ENCODE measurements at regions not wholly inside any gene's neighbourhood (a gene's known extent, or its start where the extent isn't known, plus 50 kb on each side); places are given as distances from the start of the nearest gene placed in this dataset.

DNA sequence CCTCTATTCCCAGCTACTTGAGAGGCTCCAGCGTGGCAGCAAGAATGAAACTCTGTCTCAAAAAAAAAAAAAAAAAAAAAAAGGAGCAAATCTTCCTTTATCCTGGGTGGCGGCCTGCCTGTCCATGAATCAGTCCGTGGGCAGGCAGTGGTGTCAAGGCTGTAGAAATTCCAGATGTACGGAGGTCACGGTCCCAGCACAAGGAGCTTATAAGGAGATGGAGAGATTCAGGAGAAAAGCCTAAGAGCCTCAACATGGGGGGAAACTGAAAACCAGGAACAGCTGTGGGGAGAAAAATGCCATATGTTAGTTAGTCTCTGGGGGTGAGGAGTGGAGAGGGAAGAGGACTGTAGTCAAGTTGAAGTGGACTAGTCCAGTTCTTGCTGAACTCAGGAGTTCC is 130.5 kb upstream of the CRY1 start:
- DNase-seq (ENCODE audit: low read depth in 4 of 4, low spot score in 2 of 4): no peak

DNA sequence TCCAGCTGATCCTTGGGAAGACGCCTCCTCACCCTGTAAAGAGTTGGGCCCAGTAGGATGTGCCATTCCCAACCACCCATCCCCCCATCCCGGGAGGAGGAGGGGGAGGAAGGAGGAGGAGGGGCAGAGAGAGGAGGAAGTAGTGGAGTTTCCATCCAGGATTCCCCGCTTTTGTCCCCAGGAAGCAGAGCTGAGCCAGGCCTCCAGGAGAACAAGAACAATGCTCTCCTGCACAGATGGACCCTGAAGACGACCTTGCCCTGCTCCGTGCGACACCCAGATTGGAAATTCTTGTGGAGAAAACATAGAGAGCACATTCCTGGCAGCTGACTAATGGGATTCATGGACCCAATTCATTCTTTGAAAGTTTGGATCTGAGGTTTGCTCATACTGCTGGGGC is 132.3 kb upstream of the CRY1 start:
- DNase-seq (ENCODE audit: low read depth in 4 of 4, low spot score in 2 of 4): no peak

DNA sequence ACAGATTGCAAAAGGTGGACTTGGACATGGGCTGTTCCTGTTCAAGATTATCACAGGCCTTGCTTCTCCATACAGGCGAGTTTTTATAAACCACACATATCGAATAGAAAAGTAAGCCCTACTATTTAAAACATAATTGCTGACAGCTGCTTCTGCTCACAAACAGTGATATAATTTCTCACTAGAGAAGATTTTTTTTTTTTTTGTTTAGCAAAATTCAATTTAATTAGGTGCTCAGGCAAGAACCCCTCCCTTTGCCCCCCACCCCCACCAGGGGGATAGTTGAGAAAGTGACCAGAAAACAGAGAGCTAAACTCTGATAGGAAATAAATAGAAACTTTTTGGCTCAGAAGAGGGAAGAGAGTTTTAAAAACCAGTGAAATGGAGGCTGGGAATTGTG is 132.8 kb upstream of the CRY1 start:
- DNase-seq (ENCODE audit: low read depth in 4 of 4, low spot score in 2 of 4): no peak

DNA sequence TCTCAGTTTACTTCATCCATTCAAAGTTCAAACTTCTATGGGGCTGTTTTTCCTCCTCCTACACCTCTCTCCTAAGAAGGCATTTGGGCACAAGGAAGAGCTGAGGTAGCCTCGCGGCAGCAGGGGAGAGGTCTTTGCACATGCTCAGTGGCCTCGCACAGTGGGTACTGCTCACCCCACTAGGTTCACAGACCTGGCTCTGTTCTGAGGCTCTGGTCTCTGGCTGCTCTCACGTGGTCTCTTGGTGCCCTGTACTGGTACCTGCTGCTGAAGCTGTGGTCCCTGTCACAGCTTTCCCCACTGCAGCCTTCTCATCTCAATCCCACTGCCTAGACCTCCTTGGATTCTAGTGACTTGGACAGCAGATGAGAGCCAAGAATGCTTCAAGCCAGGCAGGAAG is 134.7 kb upstream of the CRY1 start:
- DNase-seq (ENCODE audit: low read depth in 4 of 4, low spot score in 2 of 4): no peak

DNA sequence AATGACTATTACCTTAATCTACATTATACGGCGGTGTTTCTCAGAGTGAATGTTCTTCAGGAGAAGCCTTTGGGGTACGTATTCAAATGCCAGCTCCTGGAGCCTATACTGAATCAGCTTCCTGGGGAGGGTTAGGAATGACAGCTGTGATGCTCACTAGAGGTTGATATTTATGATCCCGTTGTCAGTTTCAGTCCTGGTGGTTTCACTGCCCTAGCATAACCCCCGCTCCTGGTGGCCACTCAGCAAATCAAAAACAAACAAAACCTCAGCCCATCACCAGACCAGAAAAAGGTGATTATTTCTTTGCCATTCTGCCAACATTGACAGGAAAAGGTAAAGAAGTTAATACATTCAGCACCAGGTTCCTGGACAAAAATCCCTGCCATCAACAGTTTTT is 136.5 kb upstream of the CRY1 start:
- DNase-seq (ENCODE audit: low read depth in 4 of 4, low spot score in 2 of 4): no peak

DNA sequence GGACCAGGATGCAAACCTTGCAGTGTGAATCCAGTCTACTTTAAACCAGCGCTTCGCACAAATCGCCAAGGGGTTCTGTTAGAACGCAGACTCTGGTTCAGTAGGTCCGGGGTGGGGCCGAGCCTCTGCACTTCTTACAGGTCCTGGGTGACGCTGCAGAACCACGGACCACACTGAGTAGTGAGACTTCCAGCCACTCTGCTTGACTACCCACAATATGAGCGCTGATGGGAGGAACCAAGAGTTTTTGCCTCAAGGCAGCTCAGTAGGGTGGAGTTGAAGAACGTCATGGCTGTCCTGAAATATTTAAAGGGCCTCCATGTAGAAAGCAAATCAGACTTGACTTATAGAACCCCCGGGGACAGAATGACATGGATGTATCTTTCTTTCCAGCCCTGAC is 138.0 kb upstream of the CRY1 start:
- DNase-seq (ENCODE audit: low read depth in 4 of 4, low spot score in 2 of 4): no peak

DNA sequence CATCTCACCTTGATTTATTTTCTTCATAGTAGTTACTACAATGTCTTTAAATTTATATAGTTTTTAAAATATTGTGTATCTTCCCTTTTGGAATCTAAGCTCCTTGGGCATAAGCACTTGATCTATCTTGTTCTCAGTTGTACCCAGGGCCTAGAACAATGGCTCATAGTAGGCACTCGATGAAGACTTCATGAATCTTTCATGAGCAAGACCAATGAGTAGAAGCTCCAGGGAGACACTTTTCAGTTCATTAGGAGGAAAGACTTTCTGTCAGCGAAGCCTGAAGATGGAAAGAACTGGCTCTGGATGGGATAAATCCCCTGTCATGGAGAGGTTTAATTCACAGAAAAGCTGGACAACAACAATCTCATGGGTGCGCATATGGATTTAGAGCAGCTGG is 140.2 kb upstream of the CRY1 start:
- DNase-seq (ENCODE audit: low read depth in 4 of 4, low spot score in 2 of 4): no peak

DNA sequence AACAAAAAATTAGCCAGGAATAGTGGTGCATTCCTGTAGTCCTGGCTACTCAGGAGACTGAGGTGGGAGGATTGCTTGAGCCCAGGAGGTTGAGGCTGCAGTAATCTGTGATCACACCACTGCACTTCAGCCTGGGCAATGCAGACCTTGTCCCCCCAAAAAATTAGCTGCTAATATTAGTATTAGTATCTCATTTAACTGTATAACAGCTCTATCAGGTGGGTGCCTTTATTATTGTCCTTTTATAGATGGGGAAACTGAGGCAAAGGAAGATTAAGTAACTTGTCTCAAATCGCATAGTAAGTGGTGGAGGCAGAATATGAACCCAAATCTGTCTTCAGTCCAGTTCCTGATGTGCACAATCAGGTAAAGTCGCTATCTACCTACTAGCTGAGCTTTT is 142.3 kb upstream of the CRY1 start:
- DNase-seq (ENCODE audit: low read depth in 4 of 4, low spot score in 2 of 4): no peak

DNA sequence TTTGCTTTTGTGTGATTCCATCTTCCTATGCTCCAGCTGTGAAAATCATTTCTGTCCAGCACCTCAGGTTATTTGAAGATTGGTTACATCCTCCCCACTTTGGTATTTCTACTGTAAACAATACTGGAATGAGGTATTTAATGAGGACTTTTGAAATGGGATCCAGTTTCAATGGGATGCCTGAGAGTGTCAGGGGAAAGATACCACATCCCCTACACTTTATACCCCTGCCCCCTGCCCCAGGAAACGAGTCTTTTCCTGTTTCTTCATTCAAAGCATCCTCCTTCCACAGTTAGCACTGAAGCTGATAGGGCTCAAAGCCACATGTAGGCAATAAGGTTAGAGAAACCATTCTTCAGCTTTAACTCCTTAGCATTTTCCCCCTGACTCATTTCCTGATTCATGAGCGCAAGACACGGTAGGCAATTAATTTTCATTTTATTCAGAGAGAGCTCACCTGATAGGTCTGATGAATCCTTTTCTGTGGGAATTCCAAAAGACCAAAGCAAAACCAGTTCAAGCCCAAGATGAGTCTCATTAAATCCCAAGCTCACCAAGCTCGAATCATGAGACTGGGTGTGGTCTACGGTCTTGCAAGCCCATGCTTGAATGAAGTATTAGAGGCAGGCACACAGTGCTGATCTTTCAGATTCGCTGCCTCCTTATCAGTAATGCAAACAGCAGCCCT is 143.6 kb upstream of the CRY1 start:
- peak in 1 of 4 donors; percentile 17 for DNase-seq (ENCODE audit: low read depth in 4 of 4, low spot score in 2 of 4)

DNA sequence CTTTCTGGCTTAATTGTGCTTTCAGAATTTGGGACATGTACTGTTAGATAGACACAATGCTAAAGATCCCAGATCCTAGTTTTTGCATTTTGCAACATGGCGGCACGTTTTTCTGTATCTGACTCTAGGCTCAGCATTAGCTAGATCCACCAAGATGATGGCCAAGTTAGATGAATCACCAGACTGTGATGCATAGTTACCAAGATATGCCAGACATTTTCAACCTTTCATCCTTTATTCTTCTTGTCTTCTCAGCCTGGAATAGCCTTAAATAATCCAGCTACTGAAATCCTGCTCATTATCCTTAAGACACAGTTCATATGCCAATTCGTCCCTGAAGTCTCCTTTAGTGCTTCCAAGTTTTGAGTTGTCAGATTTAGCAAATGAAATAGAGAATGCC is 144.9 kb upstream of the CRY1 start:
- DNase-seq (ENCODE audit: low read depth in 4 of 4, low spot score in 2 of 4): no peak

DNA sequence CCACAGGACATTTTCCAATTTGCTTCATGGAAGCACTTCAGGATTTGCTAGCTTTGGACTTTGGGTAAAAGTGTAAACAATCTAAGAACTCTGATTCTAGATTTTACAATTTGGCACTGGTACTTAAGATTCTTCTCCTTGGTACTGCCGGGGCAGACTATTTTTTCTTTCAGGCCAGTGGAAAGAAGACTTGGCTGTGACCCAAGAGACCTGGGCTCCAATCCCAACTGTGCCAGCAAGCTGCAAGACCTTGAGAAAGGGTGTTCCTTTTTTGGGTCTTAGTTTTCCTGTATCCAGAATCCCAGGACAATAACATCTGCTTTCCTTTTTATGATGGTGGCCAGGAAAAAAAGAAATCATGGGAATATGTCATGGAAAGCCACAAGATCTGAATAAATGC is 148.1 kb upstream of the CRY1 start:
- no peak for DNase-seq (ENCODE audit: low read depth in 4 of 4, low spot score in 2 of 4)

DNA sequence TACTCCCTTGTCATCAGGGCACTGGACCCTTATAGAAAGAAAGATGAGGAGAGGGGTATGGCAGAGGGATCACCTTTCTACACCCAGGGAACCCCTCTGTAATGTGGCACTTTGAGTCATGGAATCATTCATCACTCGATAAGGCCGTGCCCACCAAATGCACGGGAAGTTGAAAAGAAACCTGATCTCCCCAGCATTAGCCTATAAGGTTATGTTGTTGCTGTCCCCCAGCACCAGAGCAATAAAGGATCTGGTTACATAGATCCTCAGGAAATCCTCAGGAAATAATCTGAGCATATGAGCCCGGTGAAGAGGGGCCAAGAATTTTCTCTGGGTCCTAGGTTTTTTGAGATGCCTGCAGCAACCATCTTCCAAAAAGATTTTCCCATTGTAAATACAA is 148.8 kb upstream of the CRY1 start:
- peak in 1 of 4 donors; percentile 32 for DNase-seq (ENCODE audit: low read depth in 4 of 4, low spot score in 2 of 4)

DNA sequence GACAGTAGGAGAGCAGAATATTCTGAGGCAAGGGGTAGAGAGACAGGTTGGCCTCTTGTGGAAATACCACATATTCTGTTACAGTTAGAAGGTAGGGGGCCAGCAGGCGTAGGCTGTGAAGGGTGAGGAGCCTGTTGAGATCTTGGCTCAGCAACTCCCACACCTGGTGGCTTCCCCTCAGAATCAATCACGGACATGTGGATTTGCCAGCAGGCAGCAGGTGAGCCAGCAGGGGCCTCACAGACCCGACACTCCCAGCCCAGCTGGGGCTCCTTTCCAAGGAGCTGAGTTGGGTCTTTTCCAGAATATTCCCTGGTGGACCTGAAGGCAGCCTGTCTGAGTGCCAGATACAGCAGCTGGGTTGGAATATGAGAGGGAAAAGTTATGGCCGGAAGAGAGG is 150.0 kb upstream of the CRY1 start:
- DNase-seq (ENCODE audit: low read depth in 4 of 4, low spot score in 2 of 4): no peak

DNA sequence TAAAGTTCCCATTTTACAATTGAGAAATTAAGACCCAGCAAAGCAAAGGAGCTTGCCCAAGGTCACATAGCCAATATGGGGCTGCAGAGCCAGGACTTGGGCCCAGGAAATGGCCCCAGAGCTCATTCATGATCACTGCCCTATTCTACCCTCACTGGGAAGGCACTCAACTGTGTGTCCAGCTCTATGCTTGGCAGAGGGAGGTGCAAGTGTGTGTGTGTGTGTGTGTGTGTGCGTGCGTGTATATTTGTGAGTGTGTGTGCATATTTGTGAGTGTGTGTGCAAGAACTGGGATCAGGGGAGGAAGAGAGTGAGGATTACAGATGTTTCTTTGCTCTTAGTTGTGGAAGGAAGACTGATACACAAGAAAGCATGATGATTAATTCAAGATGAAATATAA is 151.2 kb upstream of the CRY1 start:
- no peak for DNase-seq (ENCODE audit: low read depth in 4 of 4, low spot score in 2 of 4)

DNA sequence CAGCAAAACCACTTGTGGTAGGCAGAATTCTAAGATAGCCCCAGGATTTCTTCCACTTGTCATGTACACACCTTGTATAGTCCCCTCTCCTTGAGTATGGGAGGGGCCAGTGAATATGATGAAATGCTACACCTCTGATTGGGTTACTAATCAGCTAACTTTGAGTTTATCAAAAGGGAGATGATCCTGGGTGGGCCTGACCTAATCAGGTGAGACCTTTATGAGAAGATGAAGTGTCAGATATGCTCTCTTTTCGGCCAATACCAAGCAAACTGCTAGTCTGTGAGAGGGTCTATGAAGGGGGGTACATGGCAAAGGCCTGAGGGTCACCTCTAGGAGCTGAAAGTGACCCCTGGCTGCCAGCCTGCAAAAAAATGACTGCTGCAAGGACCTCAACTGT is 154.3 kb upstream of the CRY1 start:
- no peak for DNase-seq (ENCODE audit: low read depth in 4 of 4, low spot score in 2 of 4)

DNA sequence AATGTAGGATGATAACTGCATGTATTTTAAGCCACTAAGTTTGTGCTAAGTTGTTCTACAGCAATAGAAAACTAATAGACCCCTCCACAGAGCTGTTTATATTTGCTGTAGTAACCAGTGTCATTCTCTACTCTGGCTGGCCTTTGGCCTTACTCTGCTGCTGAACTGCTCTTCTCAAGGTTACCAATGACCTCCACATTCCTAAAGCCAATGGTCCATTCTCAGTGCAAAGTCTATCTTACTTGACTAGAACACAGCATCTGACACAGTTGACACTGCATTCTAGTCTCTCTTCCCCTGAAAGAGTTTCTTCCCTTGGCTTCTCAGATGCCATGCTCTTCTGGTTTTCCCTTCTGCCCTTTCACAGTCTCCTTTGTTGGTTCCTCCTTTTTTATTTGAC is 154.8 kb upstream of the CRY1 start:
- DNase-seq (ENCODE audit: low read depth in 4 of 4, low spot score in 2 of 4): no peak

DNA sequence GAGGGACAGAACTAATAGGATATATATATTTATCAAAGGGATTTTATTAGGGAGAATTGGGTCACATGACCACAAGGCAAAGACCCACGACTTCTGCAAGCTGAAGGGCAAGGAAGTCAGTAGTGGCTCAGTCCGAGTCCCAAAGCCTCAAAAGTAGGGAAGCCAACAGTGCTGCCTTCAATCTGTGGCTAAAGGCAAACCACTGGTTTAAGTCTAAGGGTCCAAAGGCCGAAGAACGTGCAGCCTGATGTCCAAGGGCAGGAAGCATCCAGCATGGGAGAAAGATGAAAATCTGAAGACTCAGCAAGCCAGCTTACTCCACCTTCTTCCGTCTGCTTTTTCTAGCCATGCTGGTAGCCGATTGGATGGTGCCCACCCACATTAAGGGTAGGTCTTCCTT is 157.9 kb upstream of the CRY1 start:
- DNase-seq (ENCODE audit: low read depth in 4 of 4, low spot score in 2 of 4): no peak

DNA sequence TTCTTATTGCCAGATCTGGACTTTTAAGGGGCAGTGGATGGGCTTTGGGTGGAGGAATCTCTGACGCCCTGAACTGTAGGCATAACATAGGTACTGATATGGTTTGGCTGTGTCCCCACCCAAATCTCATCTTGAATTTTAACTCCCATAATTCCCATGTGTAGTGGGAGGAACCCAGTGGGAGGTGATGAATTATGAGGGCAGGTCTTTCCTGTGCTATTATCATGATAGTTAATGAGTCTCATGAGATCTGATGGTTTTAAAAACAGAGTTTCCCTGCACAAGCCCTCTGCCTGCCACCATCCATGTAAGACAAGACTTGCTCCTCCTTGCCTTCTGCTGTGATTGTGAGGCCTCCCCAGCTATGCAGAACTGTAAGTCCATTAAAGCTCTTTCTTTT is 160.0 kb upstream of the CRY1 start:
- DNase-seq (ENCODE audit: low read depth in 4 of 4, low spot score in 2 of 4): no peak

DNA sequence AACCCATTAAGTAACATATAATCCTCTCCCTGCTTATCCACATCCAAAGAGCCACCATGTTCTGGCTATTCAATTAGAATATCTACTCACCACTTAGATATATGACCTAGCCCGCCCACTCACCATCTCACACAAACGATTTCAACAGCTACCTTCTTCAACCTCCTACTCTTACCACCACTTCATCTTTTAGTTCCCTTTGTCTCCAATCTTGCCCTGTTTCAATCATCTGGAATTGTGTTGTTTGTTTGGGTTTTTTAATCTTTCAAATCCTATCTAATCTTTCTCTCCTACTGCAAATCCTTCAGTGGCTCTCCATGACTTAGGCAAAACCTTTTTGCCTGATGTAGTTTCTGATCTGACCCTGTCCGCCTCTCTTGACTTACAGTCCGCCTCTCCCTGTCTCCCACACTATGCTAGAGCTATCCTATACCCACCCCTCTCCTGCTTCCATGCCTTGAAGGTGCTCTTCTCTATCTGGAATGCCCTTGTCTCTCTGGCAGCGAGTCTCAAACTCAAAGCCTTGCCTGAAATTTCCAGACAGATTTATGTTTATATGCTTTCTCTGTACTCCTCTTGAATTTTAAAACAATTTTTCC is 161.0 kb upstream of the CRY1 start:
- no peak for DNase-seq (ENCODE audit: low read depth in 4 of 4, low spot score in 2 of 4)

DNA sequence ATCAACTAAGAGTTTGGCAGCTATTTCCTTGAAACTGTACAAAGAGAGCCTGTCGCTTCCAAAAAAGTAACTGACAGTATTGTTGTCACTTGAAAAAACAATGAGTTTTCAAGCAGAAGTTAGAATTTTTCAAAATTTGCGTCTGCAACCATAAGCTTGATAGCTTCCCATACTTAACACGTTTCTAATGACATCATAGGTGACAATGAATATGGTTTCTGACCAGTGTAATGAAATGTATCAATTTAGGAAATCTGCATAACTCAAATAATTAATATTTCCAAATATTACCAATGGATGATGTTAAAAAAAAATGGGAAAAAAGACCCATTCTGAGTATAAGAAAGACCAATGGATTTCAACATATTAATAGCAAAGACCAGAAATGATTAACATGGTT is 165.4 kb upstream of the CRY1 start:
- DNase-seq (ENCODE audit: low read depth in 4 of 4, low spot score in 2 of 4): no peak

DNA sequence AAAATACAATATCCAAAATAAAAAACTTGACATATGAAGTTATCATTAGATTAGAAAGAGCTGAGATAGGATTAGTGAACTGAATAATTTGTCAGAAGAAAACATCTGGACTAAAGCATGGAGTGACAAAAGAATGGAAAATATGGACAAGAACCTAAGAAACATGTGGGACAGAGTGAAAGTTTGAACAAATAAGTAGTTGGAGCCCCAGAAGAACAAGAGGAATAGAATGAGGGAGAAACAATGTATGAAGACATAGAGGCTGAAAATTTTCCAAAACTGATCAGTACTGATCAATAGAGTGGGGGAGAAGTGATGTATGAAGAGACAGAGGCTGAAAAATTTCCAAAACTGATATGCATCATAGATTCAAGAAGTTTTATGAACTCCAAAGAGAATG is 170.6 kb upstream of the CRY1 start:
- no peak for DNase-seq (ENCODE audit: low read depth in 4 of 4, low spot score in 2 of 4)

DNA sequence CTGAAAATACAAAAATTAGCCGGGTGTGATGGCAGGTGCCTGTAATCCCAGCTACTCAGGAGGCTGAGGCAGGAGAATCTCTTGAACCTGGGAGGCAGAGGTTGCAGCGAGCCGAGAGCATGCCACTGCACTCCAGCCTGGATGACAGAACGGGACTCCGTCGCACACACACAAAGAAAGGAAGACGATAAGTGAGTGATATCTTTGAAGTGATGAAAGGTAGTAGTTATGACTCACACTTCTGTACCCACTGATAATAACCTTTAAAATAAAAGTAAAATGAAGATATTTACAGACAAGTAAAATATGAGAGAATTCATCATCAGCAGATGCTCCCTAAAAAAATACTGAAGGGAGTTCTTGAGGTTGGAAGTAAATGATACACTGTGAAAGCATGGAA is 171.3 kb upstream of the CRY1 start:
- DNase-seq (ENCODE audit: low read depth in 4 of 4, low spot score in 2 of 4): no peak

DNA sequence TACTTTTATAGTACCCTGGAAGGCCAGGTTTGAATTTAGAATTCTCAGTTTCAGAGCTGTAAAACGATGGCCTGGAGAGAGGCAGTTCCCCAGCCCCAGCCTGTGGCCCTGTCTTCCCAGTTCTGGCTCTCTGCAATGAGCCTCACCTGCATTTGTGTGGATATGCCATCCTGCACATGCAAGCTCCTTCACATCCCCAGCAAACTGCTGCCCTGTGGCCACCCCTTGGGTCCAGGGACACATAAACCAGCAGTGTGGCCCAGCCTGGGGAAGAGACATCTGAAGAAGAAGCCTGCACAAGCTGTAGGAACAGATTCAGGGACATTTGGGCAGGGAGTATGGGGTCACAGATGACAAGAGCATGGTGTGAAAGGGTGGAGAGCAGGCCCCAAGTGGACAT is 174.3 kb upstream of the CRY1 start:
- no peak for DNase-seq (ENCODE audit: low read depth in 4 of 4, low spot score in 2 of 4)
